B cell (primary cell): ENCODE measurements at regions not wholly inside any gene's neighbourhood (a gene's known extent, or its start where the extent isn't known, plus 50 kb on each side); places are given as distances from the start of the nearest gene placed in this dataset.

ENCODE experiments used
- ATAC-seq: fragments of 200-7000 bp; cut with Tn5 transposase; one replicate; pipeline ENCODE4 v1.10.0; 2021; ENCODE audit warnings: low read depth, mild to moderate bottlenecking, moderate number of reproducible peaks, moderate library complexity
- CTCF ChIA-PET: fragments of 350-600 bp; sonication (Branson Sonifier 250); formaldehyde crosslinking; loops from one replicate; lab custom pipeline; 2021; ENCODE audit warnings: antibody characterized with exemption, inconsistent platforms; lab: Charles Lee
- POLR2A ChIA-PET: fragments of 350-600 bp; sonication (Branson Sonifier 250); formaldehyde crosslinking; loops from one replicate; lab custom pipeline; 2021; ENCODE audit warnings: antibody characterized with exemption; lab: Charles Lee
- DNase-seq: peaks from one replicate; pipeline ENCODE4 v3.0.0; 2013
- H2AFZ ChIP-seq: 2 replicates; pipeline ENCODE4 v1.6.1; 2012; ENCODE audit warnings: mild to moderate bottlenecking, low read depth, low read length; ENCODE audit not compliant: insufficient read depth, poor library complexity, severe bottlenecking
- H3K27ac ChIP-seq, 2 donors: 1 replicate in 1 of 2; 2 replicates in 1 of 2; pipeline ENCODE4 v1.5.1; 2012 to 2013; ENCODE audit warnings: low read length in 2 of 2, mild to moderate bottlenecking in 2 of 2, moderate library complexity in 1 of 2
- H3K27me3 ChIP-seq, 4 experiments: fragments of 200-600 bp in 1 of 4; sonication (generic) in 1 of 4; replicated peaks in 1 of 4; 1 replicate in 2 of 4; 2 replicates in 2 of 4; pipeline versions ENCODE4 v1.6.1 to v1.7.0; 2013 to 2016; ENCODE audit warnings: low read length in 3 of 4, mild to moderate bottlenecking in 2 of 4, mixed read lengths in 1 of 4, moderate library complexity in 1 of 4; ENCODE audit not compliant: insufficient read depth in 4 of 4, control insufficient read depth in 3 of 4; ENCODE audit errors: control extremely low read depth in 1 of 4
- H3K36me3 ChIP-seq, 2 experiments: replicated peaks in 1 of 2; 1 replicate in 1 of 2; 2 replicates in 1 of 2; pipeline versions ENCODE4 v1.6.1 to v1.7.1; 2013; ENCODE audit warnings: low read length in 1 of 2; ENCODE audit not compliant: insufficient read depth in 2 of 2, control insufficient read depth in 1 of 2; ENCODE audit errors: control extremely low read depth in 1 of 2, extremely low read depth in 1 of 2
- H3K4me1 ChIP-seq, 2 donors: fragments of 200-600 bp in 1 of 2; sonication (generic) in 1 of 2; 1 replicate in 1 of 2; 2 replicates in 1 of 2; pipeline versions ENCODE4 v1.5.1 to v1.6.1; 2013 to 2017; ENCODE audit warnings: low read length in 2 of 2; ENCODE audit not compliant: control insufficient read depth in 2 of 2, insufficient read depth in 2 of 2
- H3K4me2 ChIP-seq: replicated peaks from 2 replicates; pipeline ENCODE3; 2012; ENCODE audit warnings: mild to moderate bottlenecking, low read depth, low read length; ENCODE audit not compliant: poor library complexity, severe bottlenecking
- H3K4me3 ChIP-seq, 5 experiments: fragments of 200-600 bp in 1 of 5; sonication (generic) in 1 of 5; 1 replicate in 3 of 5; 2 replicates in 2 of 5; pipeline versions ENCODE4 v1.5.1 to v1.7.0; 2011 to 2016; ENCODE audit warnings: low read length in 4 of 5, mild to moderate bottlenecking in 4 of 5, low read depth in 2 of 5, control low read depth in 1 of 5, moderate library complexity in 1 of 5; ENCODE audit not compliant: insufficient read depth in 1 of 5; ENCODE audit errors: control extremely low read depth in 1 of 5, extremely low read depth in 1 of 5
- H3K79me2 ChIP-seq: fragments of 200-600 bp; sonication (generic); one replicate; pipeline ENCODE4 v1.6.0; 2016; ENCODE audit warnings: low read length; ENCODE audit not compliant: control insufficient read depth, insufficient read depth
- H3K9ac ChIP-seq: fragments of 200-600 bp; sonication (generic); 2 replicates; pipeline ENCODE4 v1.6.1; 2017; ENCODE audit warnings: mild to moderate bottlenecking, low read length, moderate library complexity
- H3K9me3 ChIP-seq, 3 donors: one replicate each; pipeline versions ENCODE4 v1.6.1 to v1.7.1; 2013; ENCODE audit warnings: low read length in 2 of 3; ENCODE audit not compliant: control insufficient read depth in 2 of 3, insufficient read depth in 1 of 3; ENCODE audit errors: control extremely low read depth in 1 of 3
- H4K20me1 ChIP-seq: 2 replicates; pipeline ENCODE4 v1.6.0; 2012; ENCODE audit warnings: mild to moderate bottlenecking, low read length; ENCODE audit not compliant: insufficient read depth, control insufficient read depth, poor library complexity, severe bottlenecking
- H3K27ac Mint-ChIP-seq: one replicate; pipeline ENCODE4 v1.8.0; 2021; ENCODE audit warnings: mixed read lengths
- H3K27me3 Mint-ChIP-seq: one replicate; pipeline ENCODE4 v1.8.0; 2021; ENCODE audit warnings: mixed read lengths
- H3K4me1 Mint-ChIP-seq: one replicate; pipeline ENCODE4 v1.8.0; 2021; ENCODE audit warnings: mixed read lengths
- H3K4me3 Mint-ChIP-seq: one replicate; pipeline ENCODE4 v1.8.0; 2021; ENCODE audit warnings: mixed read lengths
- H3K9me3 Mint-ChIP-seq: one replicate; pipeline ENCODE4 v1.8.0; 2022; ENCODE audit warnings: mixed read lengths; ENCODE audit not compliant: insufficient read depth
- EZH2 ChIP-seq: IDR thresholded peaks from 2 replicates; pipeline ENCODE4 v1.6.1; 2012; ENCODE audit warnings: borderline replicate concordance, low read depth, mild to moderate bottlenecking, moderate library complexity, low read length; ENCODE audit not compliant: insufficient read depth, poor library complexity, severe bottlenecking
- WGBS: methylation state at CpG from one replicate; pipeline ENCODE4 v1.1.5; 2013; ENCODE audit warnings: missing lambda C conversion rate; ENCODE audit not compliant: insufficient coverage; 5-methylcytosine and 5-hydroxymethylcytosine counted together
- intact Hi-C: fragments of 100-400 bp; cut with micrococcal nuclease; formaldehyde crosslinking; loops from one replicate; pipeline ENCODE4 v1.10.0; 2022
- TF ChIP-seq, protein P1 (sequence below): fragments of 200-600 bp; IDR thresholded peaks from one replicate; pipeline ENCODE4 v1.8.0; 2022; ENCODE audit warnings: antibody characterized with exemption, mild to moderate bottlenecking

DNA sequence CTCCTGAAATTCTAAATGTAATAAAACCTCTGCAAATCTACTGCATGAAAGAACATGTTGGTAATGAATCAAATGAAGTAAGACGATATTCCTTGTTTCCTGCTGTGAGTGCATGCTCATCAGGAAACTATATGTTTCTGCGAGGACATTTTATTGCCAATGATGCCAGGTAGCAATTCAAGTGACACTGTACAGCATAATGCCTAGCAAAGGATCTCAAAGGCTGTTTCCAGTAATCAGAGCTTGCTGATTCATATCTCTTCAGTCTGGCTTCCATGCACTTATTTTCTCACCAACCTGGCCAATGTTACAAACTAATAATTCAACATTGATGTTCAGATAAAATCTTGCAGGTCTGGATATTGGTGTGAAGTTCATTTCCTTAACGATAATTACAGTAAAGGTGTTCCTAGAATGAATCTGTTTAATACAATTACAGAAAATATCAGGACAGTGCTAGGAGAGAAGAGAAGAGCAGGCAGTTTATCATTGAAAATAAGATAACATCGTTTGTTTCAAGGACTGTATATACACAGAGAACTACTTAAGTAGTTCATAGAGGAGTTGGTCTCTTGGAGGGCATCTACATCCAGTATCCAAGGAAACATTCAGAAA, 568.5 kb upstream of the SOX11 start:
- intact Hi-C loops = no loop called here
- H3K79me2 ChIP-seq = no peaks in the 10 kb centered on the region
- POLR2A ChIA-PET = no interaction called here
- no peaks in the 10 kb centered on the region for H3K27me3 Mint-ChIP-seq
- no peak overlapping the region for H2AFZ ChIP-seq
- H4K20me1 ChIP-seq = no peaks in the 10 kb centered on the region
- TF ChIP-seq, protein P1, sequence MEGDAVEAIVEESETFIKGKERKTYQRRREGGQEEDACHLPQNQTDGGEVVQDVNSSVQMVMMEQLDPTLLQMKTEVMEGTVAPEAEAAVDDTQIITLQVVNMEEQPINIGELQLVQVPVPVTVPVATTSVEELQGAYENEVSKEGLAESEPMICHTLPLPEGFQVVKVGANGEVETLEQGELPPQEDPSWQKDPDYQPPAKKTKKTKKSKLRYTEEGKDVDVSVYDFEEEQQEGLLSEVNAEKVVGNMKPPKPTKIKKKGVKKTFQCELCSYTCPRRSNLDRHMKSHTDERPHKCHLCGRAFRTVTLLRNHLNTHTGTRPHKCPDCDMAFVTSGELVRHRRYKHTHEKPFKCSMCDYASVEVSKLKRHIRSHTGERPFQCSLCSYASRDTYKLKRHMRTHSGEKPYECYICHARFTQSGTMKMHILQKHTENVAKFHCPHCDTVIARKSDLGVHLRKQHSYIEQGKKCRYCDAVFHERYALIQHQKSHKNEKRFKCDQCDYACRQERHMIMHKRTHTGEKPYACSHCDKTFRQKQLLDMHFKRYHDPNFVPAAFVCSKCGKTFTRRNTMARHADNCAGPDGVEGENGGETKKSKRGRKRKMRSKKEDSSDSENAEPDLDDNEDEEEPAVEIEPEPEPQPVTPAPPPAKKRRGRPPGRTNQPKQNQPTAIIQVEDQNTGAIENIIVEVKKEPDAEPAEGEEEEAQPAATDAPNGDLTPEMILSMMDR = no peak
- TF ChIP-seq EZH2 = no peak
- no peaks in the 10 kb centered on the region for H3K27me3 ChIP-seq
- H3K4me3 Mint-ChIP-seq = no peak overlapping the region
- no peak overlapping the region for H3K4me3 ChIP-seq
- no peak overlapping the region for H3K27ac Mint-ChIP-seq
- DNase-seq (no peak), ATAC-seq (no peak)
- no peak overlapping the region for H3K4me2 ChIP-seq
- H3K9ac ChIP-seq = no peak overlapping the region
- H3K9me3 Mint-ChIP-seq = peaks cover 3% of the 10 kb centered on the region
- H3K9me3 ChIP-seq = peaks cover 0 to 2% (median 0%) of the 10 kb centered on the region in 3 donors
- no peaks in the 10 kb centered on the region for H3K4me1 Mint-ChIP-seq
- WGBS = 78% methylated on average over 2 of the region's 4 CpGs
- H3K36me3 ChIP-seq = no peaks in the 10 kb centered on the region
- H3K27ac ChIP-seq = no peak overlapping the region
- CTCF ChIA-PET = no interaction called here
- no peaks in the 10 kb centered on the region for H3K4me1 ChIP-seq

DNA sequence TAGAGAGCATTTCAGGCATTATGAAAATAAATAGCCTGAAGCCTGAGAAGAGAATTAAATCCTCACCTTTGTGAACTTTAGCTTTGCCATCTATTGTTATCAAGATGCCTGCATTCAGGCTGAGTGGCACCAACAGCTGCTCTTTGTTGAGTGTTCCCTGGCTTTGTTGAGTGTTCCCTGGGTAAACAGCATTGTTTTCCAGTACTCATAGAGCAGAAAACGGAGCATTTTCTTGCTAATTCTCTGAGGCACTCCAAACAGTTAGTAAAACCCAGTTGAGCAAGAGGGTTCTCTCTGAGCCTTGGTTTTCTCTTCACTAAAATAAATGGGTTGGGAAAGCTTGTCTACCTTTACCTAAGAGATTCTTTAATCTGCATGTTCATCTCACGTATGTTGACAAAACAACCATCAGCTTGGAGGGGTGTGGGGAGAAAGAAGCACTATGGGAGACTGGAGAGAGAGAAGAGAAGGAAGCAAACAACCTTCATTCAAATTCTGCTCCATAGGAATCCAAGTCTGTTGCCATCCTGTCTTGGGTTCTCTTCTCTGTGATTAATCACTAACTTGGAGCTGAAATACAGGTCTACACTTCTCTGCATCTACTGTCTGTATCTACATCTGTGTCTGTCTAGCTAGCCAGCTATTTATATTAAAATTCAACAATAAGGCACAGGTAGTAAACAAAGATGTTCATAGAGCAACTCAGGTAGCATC, 567.0 kb upstream of the SOX11 start:
- POLR2A ChIA-PET = no interaction called here
- Mint-ChIP-seq H3K27me3 (no peaks in the 10 kb centered on the region), H3K27ac (no peak overlapping the region), H3K4me1 (no peaks in the 10 kb centered on the region), H3K9me3 (peaks cover 3% of the 10 kb centered on the region), H3K4me3 (no peak overlapping the region)
- no peaks in the 10 kb centered on the region for H3K4me1 ChIP-seq
- no peak overlapping the region for H3K9ac ChIP-seq
- intact Hi-C loops = no loop called here
- no peak overlapping the region for H3K27ac ChIP-seq
- no peak for TF ChIP-seq EZH2
- TF ChIP-seq, protein P1 = no peak
- H3K4me2 ChIP-seq = no peak overlapping the region
- ATAC-seq (no peak), DNase-seq (no peak)
- no peaks in the 10 kb centered on the region for H3K79me2 ChIP-seq
- no peaks in the 10 kb centered on the region for H3K36me3 ChIP-seq
- peaks cover 0 to 2% (median 0%) of the 10 kb centered on the region in 3 donors for H3K9me3 ChIP-seq
- no CpG with 5 or more reads among the region's 2 CpGs for WGBS
- no peaks in the 10 kb centered on the region for H4K20me1 ChIP-seq
- CTCF ChIA-PET = interaction anchor here (0.7 kb wide), 1 partner anchor 13 kb away, joined by 3 read pairs; no protein-coding TSS in a partner anchor
- no peaks in the 10 kb centered on the region for H3K27me3 ChIP-seq
- H2AFZ ChIP-seq = no peak overlapping the region
- no peak overlapping the region for H3K4me3 ChIP-seq
